IPS-20b (cell line): ENCODE measurements at regions not wholly inside any gene's neighbourhood (a gene's known extent, or its start where the extent isn't known, plus 50 kb on each side); places are given as distances from the start of the nearest gene placed in this dataset.

ENCODE experiments used
- H3K27ac ChIP-seq: one replicate; pipeline ENCODE4 v1.5.1; 2013; ENCODE audit warnings: low read length
- H3K27me3 ChIP-seq: 2 replicates; pipeline ENCODE4 v1.6.1; 2013; ENCODE audit warnings: mild to moderate bottlenecking, low read length, inconsistent platforms; ENCODE audit not compliant: insufficient read depth
- H3K36me3 ChIP-seq: 2 replicates; pipeline ENCODE4 v1.6.1; 2013; ENCODE audit warnings: low read depth, mild to moderate bottlenecking, inconsistent platforms, low read length, moderate library complexity; ENCODE audit not compliant: insufficient read depth
- H3K4me1 ChIP-seq: 2 replicates; pipeline ENCODE4 v1.6.1; 2013; ENCODE audit warnings: mild to moderate bottlenecking, control low read depth, inconsistent platforms, low read length, moderate library complexity; ENCODE audit not compliant: insufficient read depth
- H3K4me3 ChIP-seq: 2 replicates; pipeline ENCODE4 v1.5.1; 2013; ENCODE audit warnings: mild to moderate bottlenecking, low read length, inconsistent platforms
- H3K9ac ChIP-seq: 2 replicates; pipeline ENCODE4 v1.6.1; 2013; ENCODE audit warnings: low read depth, mild to moderate bottlenecking, inconsistent platforms, low read length, moderate library complexity
- H3K9me3 ChIP-seq: 2 replicates; pipeline ENCODE4 v1.6.1; 2013; ENCODE audit warnings: mild to moderate bottlenecking, low read depth, low read length, inconsistent platforms; ENCODE audit not compliant: insufficient read depth

- Histone ChIP-seq H3K4me1 (no peaks in the 10 kb centered on the region), H3K36me3 (no peaks in the 10 kb centered on the region), H3K4me3 (no peak overlapping the region), H3K27ac (no peak overlapping the region), H3K9me3 (no peaks in the 10 kb centered on the region), H3K9ac (no peak overlapping the region), H3K27me3 (no peaks in the 10 kb centered on the region)
Observed at GRCh38 chrX:121146059-121146628, 98.7 kb downstream of the GLUD2 start.

DNA sequence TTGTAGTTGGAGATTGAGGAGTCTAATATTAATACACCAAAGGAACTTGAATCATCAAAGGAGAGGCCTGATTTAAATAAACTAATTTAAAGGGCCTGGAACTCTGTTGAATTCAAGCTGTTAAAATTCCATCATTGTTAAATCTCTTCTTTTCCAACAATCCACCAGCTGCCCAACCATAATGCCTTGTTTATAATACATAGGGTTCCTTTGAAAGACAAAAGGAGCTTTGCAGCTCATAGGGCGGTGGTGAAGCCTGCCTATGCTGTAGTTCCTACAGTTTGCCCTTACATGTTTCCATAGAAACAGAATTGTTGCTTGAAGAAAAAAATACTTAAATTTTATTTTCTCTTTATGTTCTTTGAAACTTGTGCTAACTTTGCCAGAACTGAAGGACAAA, 102.8 kb downstream of the GLUD2 start:
- Histone ChIP-seq H3K36me3 (no peaks in the 10 kb centered on the region), H3K4me1 (no peaks in the 10 kb centered on the region), H3K4me3 (no peak overlapping the region), H3K27ac (no peak overlapping the region), H3K9me3 (no peaks in the 10 kb centered on the region), H3K9ac (no peak overlapping the region), H3K27me3 (no peaks in the 10 kb centered on the region)

GRCh38 chrX:121151293-121151692, 103.9 kb downstream of the GLUD2 start:
- no peak overlapping the region for H3K9ac ChIP-seq
- H3K4me1 ChIP-seq, result no peaks in the 10 kb centered on the region
- no peak overlapping the region for H3K4me3 ChIP-seq
- no peak overlapping the region for H3K27ac ChIP-seq
- H3K27me3 ChIP-seq, result no peaks in the 10 kb centered on the region
- H3K9me3 ChIP-seq, result no peaks in the 10 kb centered on the region
- H3K36me3 ChIP-seq, result no peaks in the 10 kb centered on the region

DNA sequence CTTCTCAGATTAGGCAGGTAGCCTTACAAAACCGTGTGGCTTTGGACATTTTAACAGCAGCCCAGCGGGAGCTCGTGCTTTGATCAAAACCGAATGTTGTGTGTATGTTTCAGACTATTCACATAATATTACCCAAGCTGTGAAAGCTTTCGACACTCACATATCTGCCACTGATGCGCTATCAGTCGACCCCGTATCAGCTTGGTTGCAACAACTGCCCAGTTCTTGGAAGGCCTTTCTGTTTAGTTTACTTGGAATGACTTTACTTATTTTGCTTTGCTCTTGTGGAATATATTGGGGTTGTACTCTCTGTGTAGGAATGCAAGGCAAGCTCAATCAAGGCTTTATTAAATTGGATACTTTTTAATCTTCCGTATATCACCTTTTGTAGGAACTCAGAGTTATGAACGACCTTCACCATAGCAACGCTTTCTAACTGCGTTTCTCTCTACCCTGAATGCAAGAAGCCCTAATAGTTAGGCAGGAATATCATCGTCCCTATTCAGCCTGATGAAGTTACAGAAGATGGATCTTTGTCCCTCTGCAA, 107.5 kb downstream of the GLUD2 start:
- H3K27me3 ChIP-seq, result no peaks in the 10 kb centered on the region

GRCh38 chrX:121160987-121161386, 113.6 kb downstream of the GLUD2 start:
- H3K9ac ChIP-seq, result no peak overlapping the region
- H3K27ac ChIP-seq, result no peak overlapping the region
- H3K27me3 ChIP-seq, result no peaks in the 10 kb centered on the region
- H3K36me3 ChIP-seq, result no peaks in the 10 kb centered on the region
- no peaks in the 10 kb centered on the region for H3K4me1 ChIP-seq
- H3K9me3 ChIP-seq, result no peaks in the 10 kb centered on the region
- H3K4me3 ChIP-seq, result no peak overlapping the region

More for the DNA sequence above, 107.5 kb downstream of the GLUD2 start:
- Histone ChIP-seq H3K9me3 (no peaks in the 10 kb centered on the region), H3K4me3 (no peak overlapping the region), H3K4me1 (no peaks in the 10 kb centered on the region), H3K27ac (no peak overlapping the region), H3K9ac (no peak overlapping the region), H3K36me3 (no peaks in the 10 kb centered on the region)

DNA sequence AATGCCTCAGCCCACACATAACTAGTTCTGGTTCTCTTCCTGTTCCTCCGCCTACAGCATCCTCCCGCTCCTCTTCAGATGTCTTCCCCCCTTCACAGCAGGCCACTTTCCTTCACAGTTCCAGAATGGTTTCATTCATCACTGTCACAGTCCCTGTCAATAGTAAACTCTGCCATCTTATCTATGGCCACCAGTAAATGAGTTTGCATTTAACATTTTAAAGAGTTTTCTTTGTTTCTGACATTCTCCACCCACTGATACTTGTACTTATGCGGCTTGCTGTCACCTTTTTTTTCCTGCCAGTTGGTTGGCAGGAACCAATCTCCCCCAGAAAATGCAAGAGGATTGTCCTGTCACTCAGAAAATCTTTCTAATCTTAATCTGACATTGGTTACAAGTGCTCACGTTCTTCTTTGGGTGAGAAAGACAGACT, 114.1 kb downstream of the GLUD2 start:
- H3K9me3 ChIP-seq, result no peaks in the 10 kb centered on the region
- no peaks in the 10 kb centered on the region for H3K36me3 ChIP-seq
- no peak overlapping the region for H3K4me3 ChIP-seq
- no peak overlapping the region for H3K27ac ChIP-seq
- H3K4me1 ChIP-seq, result no peaks in the 10 kb centered on the region
- no peak overlapping the region for H3K9ac ChIP-seq
- H3K27me3 ChIP-seq, result no peaks in the 10 kb centered on the region

DNA sequence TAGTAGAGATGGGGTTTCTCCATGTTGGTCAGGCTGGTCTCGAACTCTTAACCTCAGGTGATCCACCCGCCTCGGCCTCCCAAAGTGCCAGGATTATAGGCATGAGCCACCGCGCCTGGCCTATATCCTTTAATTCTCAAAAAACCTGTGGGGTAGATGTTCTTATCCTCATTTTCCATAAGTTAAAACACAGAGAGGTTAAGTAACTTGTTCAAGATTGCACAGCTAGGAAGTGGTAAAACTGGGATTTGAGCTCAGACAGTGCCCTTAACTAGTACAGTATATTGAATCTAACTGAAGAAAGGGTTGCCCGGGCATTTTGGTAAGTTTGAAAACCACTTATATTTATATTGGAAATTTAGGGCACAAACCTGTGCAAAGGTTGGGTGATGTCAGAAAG, 116.0 kb downstream of the GLUD2 start:
- Histone ChIP-seq H3K9me3 (no peaks in the 10 kb centered on the region), H3K36me3 (no peaks in the 10 kb centered on the region)

DNA sequence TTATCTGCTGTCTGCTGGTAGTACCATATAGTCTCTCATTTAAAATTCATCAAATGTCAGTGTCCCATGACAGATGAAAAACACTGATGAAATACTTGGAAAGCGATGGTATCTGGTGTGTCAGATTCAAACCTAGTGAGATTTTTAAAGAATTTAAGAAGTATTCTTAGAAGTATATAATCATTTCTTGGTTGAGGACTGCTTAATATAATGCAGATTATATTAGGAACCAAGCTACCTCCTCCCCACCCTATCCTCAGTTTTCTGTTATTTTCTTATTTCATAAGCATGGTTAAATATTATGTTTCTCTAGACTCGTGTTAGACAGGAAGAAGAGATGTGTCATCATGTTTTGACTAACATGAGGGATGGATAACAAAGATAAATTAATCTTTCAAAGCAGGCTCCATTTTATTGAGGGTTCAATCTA, 118.5 kb downstream of the GLUD2 start:
- Histone ChIP-seq H3K27me3 (no peaks in the 10 kb centered on the region), H3K36me3 (no peaks in the 10 kb centered on the region), H3K4me3 (no peak overlapping the region), H3K9me3 (no peaks in the 10 kb centered on the region), H3K27ac (no peak overlapping the region), H3K4me1 (no peaks in the 10 kb centered on the region), H3K9ac (no peak overlapping the region)

More for the DNA sequence above, 116.0 kb downstream of the GLUD2 start:
- no peak overlapping the region for H3K27ac ChIP-seq
- H3K9ac ChIP-seq, result no peak overlapping the region
- H3K4me1 ChIP-seq, result no peaks in the 10 kb centered on the region
- H3K27me3 ChIP-seq, result no peaks in the 10 kb centered on the region
- H3K4me3 ChIP-seq, result no peak overlapping the region

DNA sequence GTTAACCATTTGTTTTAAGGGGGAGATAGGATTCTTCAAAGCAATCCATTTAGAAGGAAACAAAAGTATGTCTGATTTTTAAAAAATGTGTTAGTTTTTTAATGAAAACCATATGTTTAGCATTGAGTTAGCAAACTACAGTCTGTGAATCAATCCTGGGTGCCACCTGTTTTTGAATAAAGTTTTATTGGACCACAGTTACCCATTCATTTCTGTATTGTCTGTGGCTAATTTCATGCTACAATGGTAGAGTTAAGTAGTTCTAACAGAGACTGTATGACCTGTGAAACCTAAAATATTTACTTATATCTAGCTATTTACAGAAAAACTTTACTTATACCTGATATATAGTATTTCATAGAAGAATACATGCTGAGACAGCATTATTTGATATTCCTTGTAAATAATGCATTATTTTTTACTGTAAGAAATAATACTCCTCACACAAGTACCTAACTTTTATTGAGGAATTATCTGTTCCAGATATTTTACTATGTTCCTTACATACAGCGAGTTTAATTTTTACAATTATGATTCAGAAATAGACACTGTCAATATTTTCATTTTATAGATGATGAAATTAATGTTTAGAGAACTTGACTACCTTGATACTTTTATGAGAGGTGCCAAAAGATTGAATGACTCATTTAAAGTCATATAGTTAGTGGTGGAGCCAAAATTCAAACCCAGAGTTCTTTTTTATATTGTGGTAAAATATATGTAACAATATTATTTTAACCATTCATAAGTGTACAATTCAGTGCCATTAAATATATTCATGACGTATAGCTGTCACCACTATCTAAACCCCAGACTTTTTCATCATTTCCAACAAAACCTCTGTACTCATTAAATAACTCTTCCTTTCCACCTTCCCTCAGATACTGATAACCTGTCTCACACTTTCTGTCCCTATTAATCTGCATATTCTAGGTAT, 122.0 kb downstream of the GLUD2 start:
- H3K9me3 ChIP-seq, result no peaks in the 10 kb centered on the region
- no peak overlapping the region for H3K27ac ChIP-seq
- no peak overlapping the region for H3K9ac ChIP-seq
- H3K27me3 ChIP-seq, result no peaks in the 10 kb centered on the region
- H3K4me3 ChIP-seq, result no peak overlapping the region
- no peaks in the 10 kb centered on the region for H3K4me1 ChIP-seq
- no peaks in the 10 kb centered on the region for H3K36me3 ChIP-seq

- Histone ChIP-seq H3K36me3 (no peaks in the 10 kb centered on the region), H3K27ac (no peak overlapping the region), H3K9me3 (no peaks in the 10 kb centered on the region), H3K4me3 (no peak overlapping the region), H3K27me3 (no peaks in the 10 kb centered on the region), H3K4me1 (no peaks in the 10 kb centered on the region), H3K9ac (no peak overlapping the region)
Observed at GRCh38 chrX:121172703-121173102, 125.3 kb downstream of the GLUD2 start.

- Histone ChIP-seq H3K27ac (no peak overlapping the region), H3K4me1 (no peaks in the 10 kb centered on the region), H3K36me3 (no peaks in the 10 kb centered on the region), H3K9ac (no peak overlapping the region), H3K9me3 (no peaks in the 10 kb centered on the region), H3K4me3 (no peak overlapping the region), H3K27me3 (no peaks in the 10 kb centered on the region)
Observed at GRCh38 chrX:121179972-121180371, 132.6 kb downstream of the GLUD2 start.

GRCh38 chrX:121191779-121192178, 144.4 kb downstream of the GLUD2 start:
- Histone ChIP-seq H3K27ac (no peak overlapping the region), H3K4me3 (no peak overlapping the region), H3K4me1 (no peaks in the 10 kb centered on the region), H3K9ac (no peak overlapping the region), H3K27me3 (no peaks in the 10 kb centered on the region), H3K9me3 (no peaks in the 10 kb centered on the region), H3K36me3 (no peaks in the 10 kb centered on the region)
